GM21528 (cell line): ENCODE measurements at regions not wholly inside any gene's neighbourhood (a gene's known extent, or its start where the extent isn't known, plus 50 kb on each side); places are given as distances from the start of the nearest gene placed in this dataset.

Experiments
- ATAC-seq: cut with Tn5 transposase; IDR thresholded peaks from one replicate; pipeline ENCODE4 v1.9.1; 2021; ENCODE audit warnings: mild to moderate bottlenecking, moderate library complexity; ENCODE audit not compliant: unreplicated experiment, low FRiP score

DNA sequence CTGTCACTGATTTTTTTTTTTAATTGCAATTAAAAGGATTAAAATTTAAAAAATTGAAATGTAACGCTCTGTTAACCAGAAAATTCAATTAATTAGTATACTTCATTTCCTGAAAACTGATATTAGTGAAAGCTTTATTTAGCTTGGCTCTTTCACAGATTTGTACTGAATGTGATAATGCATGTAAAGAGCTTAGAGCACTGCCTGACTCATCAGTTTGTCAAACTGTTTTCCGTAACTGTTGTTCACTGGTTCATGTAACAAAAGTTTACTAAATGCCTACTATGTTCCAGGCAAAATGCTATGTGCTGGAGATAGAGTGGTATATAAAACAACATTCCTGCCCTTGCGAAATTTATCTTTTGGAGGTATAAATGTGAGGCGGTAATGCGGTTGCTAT is 471.7 kb downstream of the SH2D1A start:
- ATAC-seq, result no peak

DNA sequence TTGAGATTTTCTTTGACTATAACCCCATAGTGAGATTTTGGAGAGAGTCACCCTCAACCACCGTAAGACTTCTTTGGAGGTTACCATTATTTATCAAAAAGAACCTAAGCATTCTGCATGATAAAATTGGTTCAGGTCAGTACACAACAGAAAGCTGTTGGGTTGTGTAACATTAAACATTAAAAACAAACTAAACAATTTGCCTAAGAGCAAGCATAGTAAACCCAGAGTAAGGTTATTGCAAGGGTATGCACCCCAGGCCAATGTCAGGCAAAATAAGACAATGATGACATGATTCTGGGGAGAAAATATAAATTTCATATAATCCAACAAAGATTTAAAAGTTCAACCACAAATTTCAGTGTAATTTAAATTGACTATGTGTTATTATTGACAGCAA is 472.4 kb downstream of the SH2D1A start:
- ATAC-seq, result no peak

DNA sequence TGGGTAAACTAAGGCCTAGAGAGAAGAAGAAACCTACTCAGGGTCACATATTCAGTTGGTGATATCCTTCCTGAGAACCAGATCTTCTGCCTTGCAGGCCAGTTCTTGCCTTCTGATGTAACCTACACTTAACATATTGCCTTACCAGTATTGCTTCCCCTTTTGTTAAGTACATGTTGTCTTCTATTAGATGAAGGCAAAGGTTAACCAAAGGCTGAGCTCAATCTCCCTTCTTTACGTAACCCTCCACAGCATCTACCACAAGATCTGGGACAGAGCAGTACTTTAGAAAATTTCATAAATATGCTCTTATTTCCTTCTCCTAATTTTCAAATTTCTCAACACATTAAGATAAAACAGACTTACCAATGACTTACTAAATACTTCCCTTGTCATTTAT is 474.4 kb downstream of the SH2D1A start:
- ATAC-seq, result no peak

DNA sequence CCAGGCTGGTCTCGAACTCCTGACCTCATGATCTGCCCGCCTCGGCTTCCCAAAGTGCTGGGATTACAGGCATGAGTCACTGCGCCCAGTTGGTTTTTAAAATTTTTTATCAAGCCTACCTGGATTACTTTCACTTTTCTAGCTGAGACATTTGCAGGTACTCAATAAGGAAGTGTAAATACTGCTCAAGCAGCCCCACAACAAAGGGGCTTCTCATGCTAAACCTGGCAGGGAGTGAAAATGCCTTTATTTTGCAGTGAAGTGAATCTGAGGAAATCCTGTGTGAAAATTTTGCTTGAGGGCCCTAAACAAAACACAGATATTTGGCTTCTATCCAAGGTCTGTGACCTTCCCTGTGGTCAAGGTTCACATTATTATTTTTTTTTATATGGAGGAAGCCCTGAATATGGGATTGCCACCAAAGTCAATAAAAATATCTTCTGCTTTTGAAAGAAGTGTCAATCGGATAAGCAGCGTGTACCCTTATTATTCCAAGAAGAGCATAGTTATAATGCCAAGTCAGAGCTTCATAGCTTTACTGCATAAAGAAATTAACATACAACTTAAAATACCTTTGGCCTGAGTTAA is 481.0 kb downstream of the SH2D1A start:
- ATAC-seq, result no peak

DNA sequence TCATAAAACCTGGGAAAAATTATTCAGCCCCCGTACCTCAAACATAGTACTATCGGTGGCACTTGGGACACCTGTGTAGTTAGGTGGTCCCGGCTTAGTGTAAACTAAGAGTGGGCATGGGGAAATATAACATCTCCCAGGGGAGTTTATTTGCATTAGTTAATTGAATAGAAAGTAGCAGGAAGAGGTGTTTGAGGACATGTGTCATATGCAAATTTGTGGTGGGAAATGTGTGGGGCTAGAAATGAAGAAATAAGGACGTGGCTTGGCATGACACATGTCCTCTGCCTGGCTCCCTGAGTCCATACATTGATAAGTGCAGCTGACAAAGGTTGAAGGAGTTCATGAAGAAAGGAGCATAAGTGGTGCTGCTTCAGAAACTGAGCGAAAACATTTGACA is 483.6 kb downstream of the SH2D1A start:
- no peak for ATAC-seq

DNA sequence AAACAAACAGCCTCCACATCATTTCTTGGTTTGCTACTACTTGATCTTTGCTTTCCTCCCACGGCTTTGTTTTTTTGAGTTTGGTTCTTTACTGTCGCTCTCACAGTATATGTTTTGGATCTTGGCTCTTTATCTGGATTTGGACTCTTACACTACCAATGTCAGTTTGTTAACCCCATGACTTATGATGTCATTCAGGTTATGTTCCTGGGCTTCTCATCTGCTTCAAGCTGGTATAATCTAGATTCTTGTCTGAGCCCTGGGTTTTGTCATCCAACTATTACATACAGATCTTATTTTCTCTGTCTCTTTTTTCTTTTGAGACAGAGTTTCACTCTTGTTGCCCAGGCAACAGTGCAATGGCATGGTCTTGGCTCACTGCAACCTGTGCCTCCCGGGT is 482.9 kb upstream of the TEX13C start:
- no peak for ATAC-seq

DNA sequence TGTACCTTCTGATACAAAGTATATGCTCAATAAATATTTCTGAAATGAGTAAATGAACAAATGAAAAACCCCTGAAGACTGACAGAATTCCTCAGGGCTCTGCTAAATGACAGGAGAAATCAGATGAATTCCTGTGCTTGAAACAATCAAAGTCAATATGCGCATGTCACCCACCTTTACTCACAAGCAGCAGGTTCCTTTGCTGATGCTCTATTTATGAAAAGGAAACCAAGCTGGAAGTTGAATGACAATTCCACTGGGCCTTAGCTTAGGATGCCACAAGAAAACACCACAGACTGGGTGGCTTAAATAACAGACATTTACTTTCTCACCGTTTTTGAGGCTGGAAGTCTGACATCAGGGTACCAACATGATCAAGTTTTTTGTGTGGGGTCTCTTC is 477.5 kb upstream of the TEX13C start:
- ATAC-seq, result no peak

DNA sequence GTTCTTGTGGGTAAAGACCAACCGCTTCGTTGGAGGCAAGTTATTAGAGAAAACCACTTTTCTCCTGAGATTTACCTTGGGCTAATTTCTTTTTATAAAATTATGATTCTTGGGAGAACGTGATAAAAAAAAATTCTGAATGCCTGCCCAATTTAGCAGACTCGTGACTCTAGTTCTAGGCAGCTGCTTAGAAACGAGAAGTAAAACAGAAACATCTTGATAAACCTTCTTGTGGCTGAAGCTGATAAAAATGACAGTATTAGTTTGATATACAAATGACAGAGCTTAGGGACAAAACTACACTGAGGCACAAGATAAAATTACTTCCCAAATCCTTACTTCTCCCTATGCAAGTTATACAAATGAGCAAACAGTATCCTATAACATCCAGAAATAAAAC is 458.9 kb upstream of the TEX13C start:
- no peak for ATAC-seq

DNA sequence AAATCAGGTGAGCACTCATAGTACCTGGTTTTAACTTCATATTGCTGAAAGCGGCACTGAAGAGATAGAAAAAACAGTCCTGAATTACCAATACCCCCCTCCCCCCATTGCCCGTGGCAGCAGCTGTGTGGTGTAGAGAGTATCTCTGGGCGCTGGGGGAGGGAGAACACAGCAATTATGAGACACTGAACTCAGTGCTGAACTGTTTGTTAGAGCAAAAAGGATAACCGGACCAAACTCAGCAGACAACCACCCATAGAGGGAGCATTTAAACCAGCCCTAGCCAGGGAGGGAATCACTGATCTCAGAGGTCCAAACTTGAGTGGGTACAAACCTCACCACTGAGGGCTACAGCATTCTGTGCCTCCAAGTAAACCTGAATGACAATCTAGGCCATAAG is 457.4 kb upstream of the TEX13C start:
- ATAC-seq, result no peak

DNA sequence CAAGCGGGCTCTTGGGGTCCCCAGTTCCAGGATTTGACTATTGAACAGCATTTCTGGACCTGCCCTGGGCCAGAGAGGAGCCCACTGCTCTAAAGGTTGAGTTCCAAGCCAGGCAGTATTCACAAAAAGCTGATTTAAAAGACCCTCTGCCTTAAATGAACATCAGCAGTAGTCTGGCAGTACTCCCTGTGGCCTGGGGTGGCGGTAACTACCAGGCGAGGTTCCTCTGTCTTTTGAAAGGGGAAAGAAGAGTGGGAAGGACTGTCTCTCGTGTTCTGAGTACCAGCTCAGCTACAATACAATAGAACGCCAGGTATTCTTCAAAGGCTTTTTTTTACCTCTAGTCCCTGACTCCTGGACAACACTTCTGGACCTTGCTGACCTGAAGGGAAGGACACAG is 456.4 kb upstream of the TEX13C start:
- ATAC-seq, result no peak

DNA sequence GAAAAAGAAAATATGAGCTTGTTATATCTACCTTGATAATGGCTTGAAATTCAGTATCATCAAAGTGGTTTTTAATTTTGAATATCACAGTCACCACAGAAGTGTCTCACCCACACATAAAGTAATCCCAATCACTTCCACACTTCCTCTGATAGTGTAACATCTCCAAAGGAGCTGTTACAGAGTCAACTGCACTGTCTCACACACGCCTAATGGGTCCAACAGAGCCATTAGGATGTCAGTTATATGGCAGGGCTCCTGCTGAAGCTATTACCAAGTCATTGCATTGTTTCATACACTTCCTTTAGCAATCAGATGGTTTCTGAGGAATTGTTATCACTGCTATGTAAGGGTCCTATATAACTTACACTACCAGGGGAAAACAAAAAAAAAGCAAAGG is 432.1 kb upstream of the TEX13C start:
- no peak for ATAC-seq

DNA sequence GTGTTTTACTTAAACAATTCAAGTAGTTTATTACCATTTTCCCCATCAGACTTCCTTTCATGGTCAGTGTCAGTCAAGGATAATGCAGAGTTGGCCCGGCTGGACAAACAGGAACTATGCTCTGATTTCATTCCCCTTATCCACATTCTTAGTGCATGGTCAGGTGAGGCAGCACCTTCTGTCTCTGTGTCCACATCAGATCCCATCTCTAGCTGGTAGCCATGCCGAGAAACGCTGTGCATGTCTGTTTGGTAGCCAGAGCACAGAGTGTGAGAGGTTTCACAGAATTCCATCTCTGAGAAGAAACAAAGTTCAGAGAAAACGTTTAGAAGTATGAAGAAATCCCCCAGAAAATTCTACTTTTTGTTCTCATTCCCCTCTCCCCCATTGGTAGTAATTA is 423.7 kb upstream of the TEX13C start:
- ATAC-seq, result no peak

DNA sequence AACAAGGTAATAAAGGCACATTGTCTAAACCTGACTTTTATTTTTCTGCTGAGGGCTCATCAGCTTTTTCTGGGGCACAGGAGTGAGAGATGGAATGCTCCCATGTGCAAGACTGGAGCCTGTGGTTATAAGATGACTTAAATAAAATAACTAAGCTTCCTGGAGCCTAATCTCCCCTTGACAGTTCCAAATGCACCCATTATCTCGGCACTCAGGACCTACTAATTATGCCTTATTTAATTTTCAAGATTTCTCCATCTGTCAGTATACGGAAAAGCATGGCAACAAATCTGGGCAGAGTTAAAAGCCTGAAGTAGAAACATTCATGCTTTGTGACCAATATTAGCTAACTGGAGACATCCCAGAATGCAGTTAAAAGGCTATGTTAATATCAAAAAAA is 416.7 kb upstream of the TEX13C start:
- no peak for ATAC-seq

DNA sequence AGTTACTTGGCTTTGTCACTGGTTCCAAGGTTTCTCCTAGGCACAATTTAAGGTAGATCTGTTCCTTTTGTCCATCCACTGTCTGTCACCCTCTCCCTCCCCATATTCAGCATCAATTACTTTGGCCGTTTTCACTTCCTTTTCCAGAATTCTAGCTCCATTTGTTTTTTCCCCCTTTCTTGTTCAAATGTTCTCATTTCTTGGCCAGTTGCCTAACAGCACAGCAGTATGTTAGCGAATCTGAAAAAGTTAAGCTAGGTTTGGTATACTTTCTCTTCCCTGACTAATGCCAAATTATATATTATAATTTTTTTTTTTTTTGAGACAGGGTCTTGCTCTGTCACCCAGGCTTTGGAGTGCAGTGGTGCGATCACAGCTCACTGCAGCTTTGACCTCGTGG is 409.1 kb upstream of the TEX13C start:
- ATAC-seq, result no peak

DNA sequence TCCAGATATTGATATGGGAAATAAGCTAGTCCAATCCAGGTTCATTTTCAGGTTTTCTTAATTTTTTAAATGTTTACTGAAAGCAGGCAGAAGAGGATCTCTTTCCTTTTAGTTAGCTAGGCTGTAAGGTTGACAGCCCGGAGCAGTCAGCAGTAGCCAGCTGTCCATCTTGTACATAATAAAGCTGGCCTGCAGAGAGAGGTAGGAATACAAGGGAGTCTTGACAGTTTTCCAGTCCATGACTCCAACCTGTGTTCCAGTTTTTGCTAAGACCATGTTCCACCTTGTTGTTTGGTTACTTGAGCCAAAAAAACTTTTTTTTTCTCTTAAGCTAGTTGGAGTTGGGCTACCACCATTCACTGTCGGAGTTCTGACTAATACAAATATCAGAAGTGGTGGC is 402.7 kb upstream of the TEX13C start:
- no peak for ATAC-seq

DNA sequence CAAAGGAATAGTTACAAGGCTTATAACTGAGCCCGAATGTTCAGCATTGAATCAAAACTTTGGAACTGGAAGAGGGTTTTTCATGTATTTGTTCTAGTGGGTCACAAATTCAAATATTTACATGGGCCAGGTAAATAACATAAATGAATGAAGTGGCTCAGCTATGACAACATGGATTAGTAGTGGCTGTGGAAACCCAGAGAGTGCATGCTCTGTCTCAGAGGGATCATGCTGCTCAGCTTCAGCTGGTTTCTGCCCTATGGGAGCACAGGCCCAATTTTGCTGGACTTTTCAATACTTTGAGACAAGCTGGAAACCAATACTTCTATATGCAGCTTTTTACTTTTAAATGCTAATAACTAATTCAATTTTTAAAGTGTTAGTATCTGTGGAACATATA is 394.0 kb upstream of the TEX13C start:
- no peak for ATAC-seq

DNA sequence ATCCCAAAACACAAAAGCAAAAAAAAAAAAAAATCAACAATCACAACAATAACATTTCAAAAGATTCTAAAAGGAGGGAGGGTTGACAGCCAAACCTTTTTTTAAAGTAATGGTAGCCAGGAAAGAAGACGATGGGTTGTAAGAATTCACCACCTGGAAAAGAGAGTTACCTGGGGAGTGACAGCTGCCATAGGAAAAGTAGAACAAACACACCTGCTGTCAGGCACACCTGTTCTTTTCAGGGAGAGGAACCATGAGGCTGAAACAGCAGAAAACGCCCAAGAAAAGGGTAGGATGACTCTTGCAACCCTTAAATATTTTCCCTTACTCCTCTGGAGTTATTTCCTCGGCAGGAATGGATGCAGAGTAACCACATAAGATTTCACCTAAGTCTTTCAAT is 388.4 kb upstream of the TEX13C start:
- no peak for ATAC-seq

DNA sequence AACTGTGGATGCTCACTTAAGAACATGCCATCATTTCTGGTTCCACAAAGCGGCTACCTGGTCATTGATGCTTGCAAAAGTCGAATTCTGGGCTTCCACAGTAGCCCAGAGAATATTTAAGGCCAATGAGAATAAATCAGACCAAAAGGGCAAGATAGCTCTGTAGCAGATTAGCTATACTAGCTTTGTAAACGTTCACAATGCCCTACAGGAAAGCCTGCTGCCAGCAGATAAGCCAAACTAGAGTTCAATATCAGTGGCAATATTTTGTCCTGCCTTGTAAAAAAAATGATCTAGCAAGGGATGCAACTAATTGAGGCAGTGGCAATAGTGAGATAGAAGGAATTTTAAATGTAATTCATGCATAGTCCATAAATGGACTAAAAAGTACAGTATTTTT is 387.7 kb upstream of the TEX13C start:
- ATAC-seq, result no peak

DNA sequence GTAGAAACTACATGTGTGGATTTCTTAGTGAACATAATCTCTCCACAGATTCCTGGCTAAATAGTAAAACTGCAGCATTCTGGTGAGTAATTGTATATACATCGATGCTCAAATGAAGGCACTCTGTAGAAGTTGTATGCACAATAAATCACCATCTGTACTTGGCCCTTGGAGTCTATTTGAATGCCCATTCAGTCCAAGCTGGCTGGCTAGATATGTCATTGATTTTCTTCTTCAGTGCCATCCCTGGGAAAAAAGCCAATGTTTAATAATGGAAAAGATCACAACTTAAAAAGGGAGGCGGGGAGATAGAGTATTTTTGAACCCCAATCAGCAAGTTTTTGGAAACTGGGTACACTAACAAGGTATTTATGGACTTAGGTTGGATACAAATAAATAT is 381.0 kb upstream of the TEX13C start:
- ATAC-seq, result no peak

DNA sequence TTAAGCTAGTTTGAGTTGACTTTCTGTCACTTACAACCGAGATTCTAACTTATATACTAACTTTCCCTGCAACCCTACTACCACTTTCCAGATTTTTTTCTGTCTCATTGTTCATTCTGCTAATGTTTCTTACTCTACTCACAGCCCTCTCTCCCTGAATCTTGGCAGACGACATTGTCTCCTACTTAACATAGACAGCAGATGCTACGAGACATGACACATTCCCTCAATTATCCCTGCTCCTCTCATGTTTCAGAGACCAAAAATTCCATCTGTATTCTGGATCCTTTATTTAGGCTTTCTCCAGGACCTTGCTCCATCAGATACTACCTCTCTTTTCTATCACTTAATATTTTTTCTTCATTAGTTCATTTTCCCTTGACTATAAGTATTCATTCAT is 379.1 kb upstream of the TEX13C start:
- ATAC-seq, result no peak

DNA sequence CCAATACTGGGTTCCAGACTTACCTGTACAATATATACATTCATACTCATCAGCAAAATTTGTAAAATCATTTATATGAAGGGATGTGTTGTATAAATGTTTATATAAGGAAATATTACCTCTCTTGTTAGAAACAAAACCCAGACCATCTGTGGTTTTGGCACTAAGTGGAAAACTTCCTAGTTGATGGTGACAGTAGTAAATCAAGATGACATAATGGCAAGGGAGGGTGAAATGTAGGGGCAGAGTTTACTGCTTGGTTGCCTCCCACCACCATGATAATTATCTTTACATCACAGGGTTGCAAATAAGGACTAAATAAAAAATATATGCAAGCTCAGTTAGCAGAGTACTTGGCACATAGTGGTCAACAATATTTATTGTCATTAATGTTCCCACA is 365.3 kb upstream of the TEX13C start:
- ATAC-seq, result no peak

DNA sequence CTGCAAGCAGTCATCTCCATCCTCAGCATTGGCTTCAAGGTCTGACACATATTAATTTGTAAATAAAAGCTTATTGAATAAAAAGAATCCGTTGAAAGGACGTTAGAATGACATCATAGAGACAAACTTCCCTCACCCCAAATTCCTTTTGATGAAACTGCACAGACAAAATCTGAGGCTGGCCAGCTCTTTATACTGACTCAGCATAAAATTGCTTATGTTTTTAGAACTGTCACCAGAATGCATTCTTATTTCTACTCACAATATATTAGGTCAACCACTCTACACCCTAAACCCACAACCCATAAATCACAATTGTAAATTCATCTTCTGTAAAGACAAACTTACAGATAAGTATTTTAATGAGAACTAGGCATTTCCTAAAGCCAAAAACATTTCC is 359.2 kb upstream of the TEX13C start:
- ATAC-seq, result no peak

DNA sequence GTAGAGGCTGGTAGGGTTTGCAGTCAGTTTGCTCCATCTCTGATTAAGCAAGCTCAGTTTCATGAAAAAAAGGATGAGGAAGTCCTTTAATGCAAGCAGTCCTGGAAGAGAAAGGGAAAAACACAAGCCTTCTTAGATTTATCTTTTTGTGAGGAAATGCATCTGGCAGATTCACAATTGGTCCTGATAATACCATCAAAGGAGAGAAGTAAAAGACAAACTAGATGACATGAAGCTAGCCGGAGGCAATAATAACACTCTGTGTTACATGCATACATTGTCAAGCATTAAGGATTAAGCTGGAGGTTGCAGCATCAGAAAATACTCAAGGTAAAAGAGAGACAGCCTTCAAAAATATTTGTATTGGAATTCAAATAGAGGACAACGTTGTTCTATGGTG is 356.0 kb upstream of the TEX13C start, which contains the start of gene TENM1:
Gene TENM1, minus strand, starts transcription at position 101 of the 400 bp plus-strand sequence.
- ATAC-seq, result no peak
